GM21423 (cell line): ENCODE measurements at regions not wholly inside any gene's neighbourhood (a gene's known extent, or its start where the extent isn't known, plus 50 kb on each side); places are given as distances from the start of the nearest gene placed in this dataset.
"Not testable (repeated sequence)": the region's sequence is repeated elsewhere in the genome, so short reads cannot be mapped to it uniquely, and the experiment has no call there.

Experiments used
- ATAC-seq: cut with Tn5 transposase; IDR thresholded peaks from one replicate; pipeline ENCODE4 v1.9.1; 2021; ENCODE audit warnings: mild to moderate bottlenecking, moderate library complexity; ENCODE audit not compliant: unreplicated experiment

- no peak for ATAC-seq
Measured at GRCh38 chr10:84696610-84697009, 368.2 kb downstream of the CCSER2 start.

- ATAC-seq, result no peak
Measured at GRCh38 chr10:84698989-84699388, 370.6 kb downstream of the CCSER2 start.

GRCh38 chr10:84700668-84701369 lies 372.4 kb downstream of the CCSER2 start:
- no peak for ATAC-seq

- no peak for ATAC-seq
Measured at GRCh38 chr10:84701370-84701720, 373.0 kb downstream of the CCSER2 start.

DNA sequence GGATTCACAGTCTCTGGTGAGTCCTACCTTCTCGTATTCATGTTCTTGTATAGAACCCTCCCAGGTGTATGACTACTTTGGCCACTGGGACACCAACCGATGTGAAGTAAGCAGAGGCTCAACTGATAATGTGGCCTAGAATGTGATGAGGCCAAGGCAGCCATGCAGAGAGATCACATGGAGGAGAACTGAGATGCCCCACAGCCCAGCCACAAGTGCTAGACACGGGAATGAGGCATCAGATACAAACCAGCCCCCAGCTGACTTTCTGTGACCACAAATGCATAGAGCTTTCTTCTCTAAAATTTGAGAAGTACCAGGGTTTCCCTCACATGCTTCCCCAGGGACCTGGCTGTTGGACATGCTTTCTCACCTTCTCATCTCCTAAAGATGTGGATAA lies 375.7 kb downstream of the CCSER2 start:
- no peak for ATAC-seq

DNA sequence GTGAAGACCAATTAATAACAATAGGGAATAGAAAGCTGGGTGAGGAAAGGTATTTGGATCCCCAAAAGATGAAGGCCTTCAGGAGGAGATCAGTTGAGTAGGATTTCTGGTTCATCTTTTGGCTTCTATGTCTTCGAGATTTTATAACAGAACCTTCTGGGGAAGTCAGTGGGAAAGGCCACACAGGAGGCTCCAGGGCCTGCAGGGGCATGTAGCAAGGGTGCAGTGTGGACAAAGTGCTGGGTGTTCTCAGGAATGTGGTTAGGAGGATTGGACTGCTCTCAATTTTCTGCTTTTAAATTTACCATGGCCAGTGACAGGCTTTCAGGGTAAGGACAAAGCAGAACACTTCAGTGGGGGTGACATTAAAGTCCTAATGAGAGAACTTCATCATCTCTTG lies 378.0 kb downstream of the CCSER2 start:
- no peak for ATAC-seq

GRCh38 chr10:84706875-84707274 lies 378.5 kb downstream of the CCSER2 start:
- no peak for ATAC-seq

- ATAC-seq, result peak; percentile 78
Measured at GRCh38 chr10:84715911-84716310, 387.5 kb downstream of the CCSER2 start.

GRCh38 chr10:84718877-84719616 lies 390.7 kb downstream of the CCSER2 start:
- ATAC-seq, result no peak

- no peak for ATAC-seq
Measured at GRCh38 chr10:84719687-84720086, 391.3 kb downstream of the CCSER2 start.

DNA sequence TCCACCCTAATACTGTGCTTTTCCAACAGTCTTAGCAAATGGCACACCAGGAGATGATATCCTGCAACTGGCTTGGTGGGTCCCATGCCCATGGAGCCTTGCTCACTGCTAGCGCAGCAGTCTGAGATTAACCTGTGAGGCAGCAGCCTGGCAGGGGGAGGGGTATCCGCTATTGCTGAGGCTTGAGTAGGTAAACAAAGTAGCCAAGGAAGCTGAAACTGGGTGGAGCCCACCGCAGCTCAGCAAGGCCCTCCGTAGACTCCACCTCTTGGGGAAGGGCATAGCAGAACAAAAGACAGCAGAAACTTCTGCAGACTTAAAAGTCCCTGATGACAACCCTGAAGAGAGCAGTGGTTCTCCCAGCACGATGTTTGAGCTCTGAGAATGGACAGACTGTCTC lies 399.0 kb downstream of the CCSER2 start:
- no peak for ATAC-seq

DNA sequence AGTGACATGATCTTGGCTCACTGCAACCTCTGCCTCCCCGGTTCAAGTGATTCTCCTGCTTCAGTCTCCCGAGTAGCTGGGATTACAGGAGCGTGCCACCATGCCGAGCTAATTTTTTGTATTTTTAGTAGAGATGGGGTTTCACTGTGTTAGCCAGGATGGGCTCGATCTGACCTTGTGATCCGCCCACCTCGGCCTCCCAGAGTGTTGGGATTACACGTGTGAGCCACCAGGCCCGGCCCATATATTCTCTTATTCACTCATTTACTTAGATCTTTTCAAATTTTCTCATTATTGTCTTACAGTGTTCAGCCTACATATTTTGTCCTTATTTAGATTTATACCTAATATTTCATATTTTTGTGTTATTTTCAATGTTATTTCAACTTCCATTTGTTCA lies 410.7 kb downstream of the CCSER2 start:
- ATAC-seq, result not testable (repeated sequence)

DNA sequence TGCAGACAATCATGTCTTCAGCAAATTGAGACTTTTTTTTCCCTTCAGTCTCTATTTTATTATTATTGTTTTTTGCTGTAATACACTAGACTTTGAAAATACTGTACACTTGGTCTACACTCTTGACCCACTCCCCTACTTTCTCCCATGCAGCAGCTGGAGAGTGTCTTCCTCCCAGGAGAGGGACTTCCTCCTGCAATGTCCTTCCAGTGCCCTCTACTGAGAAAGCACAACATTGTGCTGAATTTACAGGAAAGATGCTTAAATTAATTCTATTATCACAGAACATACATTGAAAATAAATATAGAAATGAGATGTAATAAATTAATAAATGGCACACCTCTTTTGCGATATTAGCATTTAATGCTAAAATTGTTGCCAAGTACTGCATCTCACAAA lies 411.3 kb downstream of the CCSER2 start:
- ATAC-seq, result no peak

DNA sequence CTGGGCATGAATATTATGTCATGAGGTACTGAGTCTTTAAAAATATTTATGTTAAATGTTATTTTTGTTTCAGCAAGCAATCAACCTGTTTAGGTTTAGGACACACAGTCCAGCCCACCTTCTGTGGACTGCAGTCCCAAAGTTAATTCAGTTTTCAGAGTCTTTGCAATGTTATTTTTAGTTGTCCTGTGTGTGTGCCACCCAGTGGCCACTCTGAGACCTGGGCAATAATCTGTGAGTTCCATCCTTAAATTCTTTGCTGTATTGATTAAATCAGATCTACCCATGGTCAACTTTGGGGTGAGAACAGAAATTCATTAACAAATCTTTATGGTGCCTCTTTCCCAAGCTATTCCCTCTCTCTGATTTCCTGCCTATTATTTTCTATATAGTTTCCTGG lies 415.1 kb downstream of the CCSER2 start:
- ATAC-seq, result no peak

GRCh38 chr10:84755311-84755710 lies 426.9 kb downstream of the CCSER2 start:
- no peak for ATAC-seq

- not testable (repeated sequence) for ATAC-seq
Measured at GRCh38 chr10:84756653-84757052, 428.3 kb downstream of the CCSER2 start.

- ATAC-seq, result not testable (repeated sequence)
Measured at GRCh38 chr10:84761994-84762614, 433.7 kb downstream of the CCSER2 start.

GRCh38 chr10:84762754-84763394 lies 434.5 kb downstream of the CCSER2 start:
- ATAC-seq, result no peak

- ATAC-seq, result no peak
Measured at GRCh38 chr10:84763965-84764364, 435.6 kb downstream of the CCSER2 start.

GRCh38 chr10:84765086-84765485 lies 436.7 kb downstream of the CCSER2 start:
- ATAC-seq, result no peak

GRCh38 chr10:84765656-84766055 lies 437.3 kb downstream of the CCSER2 start:
- no peak for ATAC-seq

DNA sequence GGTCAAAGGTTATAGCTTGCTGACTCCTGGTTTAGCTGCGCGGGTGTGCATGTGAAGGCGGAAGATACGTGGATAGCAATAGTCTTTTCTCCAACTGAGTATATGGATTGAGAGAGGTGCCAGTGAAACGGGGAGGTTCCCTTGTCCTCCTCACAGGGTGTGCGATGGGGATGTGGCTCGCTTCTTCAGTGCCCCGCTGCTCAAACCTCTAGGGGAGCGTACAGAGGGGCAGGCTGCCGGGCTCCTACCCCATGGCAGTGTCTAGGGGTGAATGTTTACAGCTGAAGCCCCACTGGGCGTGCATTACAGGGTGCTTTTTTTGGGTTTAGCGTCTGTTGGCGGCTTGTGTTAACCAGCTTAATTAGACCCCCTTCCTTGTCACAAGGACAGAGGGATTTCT lies 438.5 kb downstream of the CCSER2 start:
- ATAC-seq, result no peak
